ENCODE measurements at regions not wholly inside any gene's neighbourhood (a gene's known extent, or its start where the extent isn't known, plus 50 kb on each side); places are given as distances from the start of the nearest gene placed in this dataset.
"Not testable (repeated sequence)": the region's sequence is repeated elsewhere in the genome, so short reads cannot be mapped to it uniquely, and the experiment has no call there.

GRCh38 chr2:184157141-184157540 is 441.2 kb upstream of the ZNF804A start:
- TF ChIP-seq CTCF (conservative IDR thresholded peaks at IDR 0.05; ENCODE audit: low read depth, low read length), result no peak
- no peak for DNase-seq (ENCODE audit: low read depth)
- no peak overlapping the region for H3K4me3 ChIP-seq (ENCODE audit: low read depth, low read length)

GRCh38 chr2:184162426-184162825 is 435.9 kb upstream of the ZNF804A start:
- no peak for DNase-seq (ENCODE audit: low read depth)
- H3K4me3 ChIP-seq (ENCODE audit: low read depth, low read length), result no peak overlapping the region
- no peak for TF ChIP-seq CTCF (conservative IDR thresholded peaks at IDR 0.05; ENCODE audit: low read depth, low read length)

GRCh38 chr2:184168823-184169222 is 429.5 kb upstream of the ZNF804A start:
- not testable (repeated sequence) for H3K4me3 ChIP-seq (ENCODE audit: low read depth, low read length); DNase-seq (ENCODE audit: low read depth)

- H3K4me3 ChIP-seq (ENCODE audit: low read depth, low read length), result no peak overlapping the region
- no peak for TF ChIP-seq CTCF (conservative IDR thresholded peaks at IDR 0.05; ENCODE audit: low read depth, low read length)
- DNase-seq (ENCODE audit: low read depth), result no peak
Observed at GRCh38 chr2:184169366-184169765, 429.0 kb upstream of the ZNF804A start.

GRCh38 chr2:184174493-184175104 is 423.7 kb upstream of the ZNF804A start:
- DNase-seq (ENCODE audit: low read depth), result no peak
- no peak for TF ChIP-seq CTCF (conservative IDR thresholded peaks at IDR 0.05; ENCODE audit: low read depth, low read length)
- H3K4me3 ChIP-seq (ENCODE audit: low read depth, low read length), result no peak overlapping the region

- no peak for DNase-seq (ENCODE audit: low read depth)
- no peak overlapping the region for H3K4me3 ChIP-seq (ENCODE audit: low read depth, low read length)
- no peak for TF ChIP-seq CTCF (conservative IDR thresholded peaks at IDR 0.05; ENCODE audit: low read depth, low read length)
Observed at GRCh38 chr2:184178229-184178628, 420.1 kb upstream of the ZNF804A start.

- no peak for DNase-seq (ENCODE audit: low read depth)
- TF ChIP-seq CTCF (conservative IDR thresholded peaks at IDR 0.05; ENCODE audit: low read depth, low read length), result no peak
- H3K4me3 ChIP-seq (ENCODE audit: low read depth, low read length), result no peak overlapping the region
Observed at GRCh38 chr2:184186436-184186835, 411.9 kb upstream of the ZNF804A start.

All from epithelial cell of proximal tubule (primary cell).